Amniotic epithelial cell (primary cell): ENCODE measurements at regions not wholly inside any gene's neighbourhood (a gene's known extent, or its start where the extent isn't known, plus 50 kb on each side); places are given as distances from the start of the nearest gene placed in this dataset.
"Not testable (repeated sequence)": the region's sequence is repeated elsewhere in the genome, so short reads cannot be mapped to it uniquely, and the experiment has no call there.

Source experiments
- DNase-seq: peaks from one replicate; pipeline ENCODE4 v3.0.0-alpha.2; 2010; ENCODE audit warnings: low read depth

DNA sequence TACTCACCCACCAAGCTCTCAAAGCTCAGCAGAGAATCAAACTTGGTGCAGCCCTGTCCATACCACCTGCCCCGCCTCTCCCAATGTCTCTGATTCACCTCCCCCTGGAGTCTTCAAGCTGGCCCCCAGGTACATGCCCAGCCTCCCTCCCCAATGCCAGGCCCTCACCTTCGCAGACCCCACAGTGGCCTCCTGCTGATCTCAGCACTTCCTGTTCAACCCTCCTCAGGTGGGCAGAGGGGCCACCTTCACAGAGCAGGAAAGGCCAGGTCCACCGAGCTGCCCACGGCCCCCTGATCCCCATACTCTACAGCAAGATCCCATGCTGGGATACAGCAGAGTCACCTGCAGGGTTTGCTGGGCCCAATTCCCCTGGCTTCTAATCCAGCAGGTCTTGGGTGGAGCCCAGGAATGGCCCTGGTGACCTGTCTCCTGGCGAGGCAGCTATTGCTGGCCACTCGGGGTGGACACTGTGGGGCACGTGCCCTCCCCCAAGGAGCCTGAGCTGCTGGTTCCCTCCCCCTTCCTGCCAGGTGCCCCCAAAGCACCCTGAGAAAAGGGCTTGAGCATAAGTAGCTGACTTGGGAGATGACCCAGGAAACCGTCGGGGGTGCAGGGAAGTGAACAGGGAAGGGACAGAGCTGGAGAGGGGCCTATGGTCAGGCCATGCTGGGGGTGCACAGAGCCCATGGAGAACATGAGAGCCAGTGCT lies 150.7 kb downstream of the BRD1 start:
- no peak for DNase-seq

DNA sequence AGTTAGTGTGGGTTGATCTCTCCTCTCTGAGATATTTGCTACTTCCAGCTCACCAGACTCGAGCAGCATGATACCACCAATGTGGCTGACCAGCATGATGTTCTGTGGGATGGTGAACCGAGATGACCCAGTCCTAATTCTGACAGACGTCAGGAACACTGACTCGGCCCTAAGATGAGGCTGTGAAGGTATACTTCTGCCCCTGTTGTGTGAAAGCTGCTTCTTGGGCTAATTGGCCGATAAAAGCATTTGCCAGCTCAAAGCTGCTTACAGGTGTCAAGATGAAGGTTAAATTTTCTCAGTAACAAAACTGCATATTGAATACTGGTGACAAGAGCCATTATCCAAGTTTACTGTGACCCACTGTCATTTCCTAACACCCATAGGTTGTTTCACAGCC lies 151.4 kb downstream of the BRD1 start:
- DNase-seq = no peak

GRCh38 chr22:49674479-49675050 lies 153.1 kb downstream of the BRD1 start:
- no peak for DNase-seq

- DNase-seq = no peak
These were observed 154.6 kb downstream of the BRD1 start for GRCh38 chr22:49673048-49673447.

- DNase-seq = no peak
These were observed 155.6 kb downstream of the BRD1 start for GRCh38 chr22:49672014-49672516.

DNA sequence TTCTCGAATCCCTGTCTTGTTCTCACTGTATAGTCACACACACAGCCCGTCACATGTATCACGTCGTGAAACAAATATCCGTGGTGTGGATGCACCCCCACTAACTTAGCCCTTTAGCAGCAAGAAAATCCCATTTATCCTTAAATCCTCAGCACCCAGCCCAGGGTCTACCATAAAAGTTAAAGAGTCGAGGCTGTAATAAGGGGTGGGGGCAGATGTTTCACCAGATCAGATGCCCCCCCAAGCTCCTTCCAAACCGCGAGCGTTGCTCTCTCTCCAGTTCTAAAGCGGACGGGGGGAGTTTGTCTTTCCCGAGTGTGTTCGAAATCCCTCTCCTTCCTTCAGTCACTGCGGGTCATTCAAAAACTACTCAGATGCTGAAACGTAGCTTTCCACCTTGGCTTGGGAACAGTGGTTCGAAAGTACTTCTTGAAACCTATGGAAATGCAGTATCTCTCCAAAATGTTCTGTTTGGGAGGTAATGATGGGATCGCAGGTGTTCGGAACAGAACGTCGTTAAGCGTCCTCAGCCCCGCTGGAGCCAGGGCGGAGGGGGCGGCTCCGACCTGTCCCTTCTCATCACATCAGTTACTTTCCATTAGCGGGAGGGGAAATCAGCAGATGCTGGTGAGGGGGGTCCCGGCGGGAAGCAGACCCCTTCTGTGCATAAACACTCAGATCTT lies 156.2 kb downstream of the BRD1 start:
- no peak for DNase-seq

DNA sequence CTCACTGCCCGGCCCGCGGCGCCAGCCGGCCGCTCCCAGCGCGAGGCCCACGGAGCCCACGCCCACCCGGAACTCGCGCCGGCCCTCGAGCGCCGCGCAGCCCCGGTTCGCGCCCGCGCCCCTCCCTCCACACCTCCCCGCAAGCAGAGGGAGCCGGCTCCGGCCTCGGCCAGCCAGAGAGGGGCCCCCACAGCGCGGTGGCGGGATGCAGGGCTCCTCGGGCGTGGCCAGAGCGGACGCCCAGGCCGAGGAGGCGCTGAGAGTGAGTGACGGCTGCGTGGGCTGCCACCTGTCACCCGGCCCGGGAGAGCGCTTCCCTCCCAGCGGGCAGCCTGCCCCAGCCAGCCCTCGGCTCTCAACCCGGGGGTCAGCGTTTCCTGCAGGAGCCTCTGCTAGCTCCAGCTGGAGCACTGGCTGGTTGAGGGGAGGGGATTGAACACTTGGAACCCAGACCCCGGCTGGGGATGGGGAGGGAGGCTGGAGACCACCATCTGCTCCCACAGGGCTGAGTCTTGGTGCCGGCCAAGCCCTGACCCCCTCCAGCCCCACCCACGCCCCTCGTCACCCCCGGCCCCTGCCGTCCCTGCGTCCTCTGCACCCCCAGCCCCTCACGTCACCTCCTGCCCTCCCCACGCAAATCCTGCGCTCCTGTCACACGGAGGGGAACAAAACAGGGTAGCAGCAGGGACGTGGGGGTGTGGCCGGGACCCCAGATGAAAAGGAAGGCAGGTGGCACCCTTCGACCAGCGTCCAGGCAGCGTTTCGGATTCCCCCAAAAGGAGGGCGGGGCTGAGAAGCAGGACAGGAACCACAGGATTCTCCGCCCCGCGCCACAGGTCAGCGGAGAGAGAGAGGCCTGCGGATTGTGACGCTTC lies 157.0 kb downstream of the BRD1 start:
- DNase-seq = no peak

- not testable (repeated sequence) for DNase-seq
These were observed 157.7 kb downstream of the BRD1 start for GRCh38 chr22:49669969-49670455.

DNA sequence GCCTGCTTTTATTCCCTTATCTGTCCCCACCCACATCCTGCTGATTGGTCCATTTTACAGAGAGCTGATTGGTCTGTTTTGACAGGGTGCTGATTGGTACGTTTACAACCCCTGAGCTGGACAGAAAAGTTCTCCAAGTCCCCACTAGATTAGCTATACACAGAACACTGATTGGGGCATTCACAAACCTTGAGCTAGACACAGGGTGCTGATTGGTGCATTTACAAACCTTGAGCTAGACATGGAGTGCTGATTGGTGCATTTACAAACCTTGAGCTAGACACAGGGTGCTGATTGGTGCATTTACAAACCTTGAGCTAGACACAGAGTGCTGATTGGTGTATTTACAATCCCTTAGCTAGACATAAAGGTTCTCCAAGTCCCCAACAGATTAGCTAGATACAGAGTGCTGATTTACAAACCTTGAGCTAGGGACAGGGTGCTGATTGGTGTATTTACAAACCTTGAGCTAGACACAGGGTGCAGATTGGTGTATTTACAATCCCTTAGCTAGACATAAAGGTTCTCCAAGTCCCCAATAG lies 158.2 kb downstream of the BRD1 start:
- DNase-seq = not testable (repeated sequence)

- DNase-seq = no peak
These were observed 159.3 kb downstream of the BRD1 start for GRCh38 chr22:49668402-49668801.

DNA sequence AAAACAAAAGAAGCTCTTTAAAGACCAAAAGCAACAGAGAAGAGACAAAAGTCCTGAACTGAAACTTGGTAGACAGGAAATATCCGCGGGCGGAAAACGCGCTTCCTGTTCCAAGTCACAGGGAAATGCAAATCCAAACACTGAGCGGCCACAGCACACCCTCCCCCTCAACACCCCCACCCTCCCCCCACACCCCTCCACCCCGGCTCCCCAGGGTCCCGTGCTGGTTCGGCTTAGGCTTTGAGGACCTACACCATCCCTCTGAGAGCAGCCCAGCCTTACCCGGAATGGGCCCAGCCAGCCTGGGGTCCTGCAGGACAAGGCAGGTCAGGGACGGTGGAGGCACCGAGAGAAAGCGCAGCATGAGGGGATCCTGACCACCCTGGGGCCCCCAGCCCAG lies 160.4 kb downstream of the BRD1 start:
- DNase-seq = no peak

DNA sequence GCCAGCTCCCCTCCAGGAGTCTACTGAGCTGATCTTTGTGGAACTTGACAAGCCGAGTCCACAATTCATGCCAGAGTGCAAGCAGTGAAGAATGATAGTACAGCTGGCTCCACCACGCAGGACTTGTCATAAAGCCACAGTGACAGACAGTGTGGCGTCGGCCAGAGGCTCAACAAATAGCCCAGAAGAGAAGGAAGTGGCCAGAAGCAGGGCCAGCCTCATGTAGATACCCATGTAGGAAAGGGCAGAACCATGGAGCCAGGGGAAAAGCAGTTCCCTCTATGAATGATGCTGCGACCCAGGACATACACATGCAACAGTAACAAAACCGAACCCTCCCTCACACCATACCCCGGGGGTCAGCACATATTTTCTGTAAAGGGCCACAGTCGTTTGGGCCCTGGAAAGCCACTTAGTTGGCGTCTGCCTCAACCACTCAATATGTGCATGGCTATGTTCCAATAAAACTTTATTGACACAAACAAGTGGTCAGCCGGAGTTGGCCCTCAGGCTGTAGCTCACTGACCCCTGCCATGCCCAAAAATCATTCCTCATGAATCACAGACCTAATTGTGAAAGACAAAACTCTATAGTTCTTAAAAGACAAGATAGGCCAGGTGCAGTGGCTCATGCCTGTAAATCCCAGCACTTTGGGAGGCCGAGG lies 161.4 kb downstream of the BRD1 start:
- DNase-seq = no peak

GRCh38 chr22:49664891-49665290 lies 162.8 kb downstream of the BRD1 start:
- no peak for DNase-seq

- no peak for DNase-seq
These were observed 163.2 kb downstream of the BRD1 start for GRCh38 chr22:49664371-49664881.

DNA sequence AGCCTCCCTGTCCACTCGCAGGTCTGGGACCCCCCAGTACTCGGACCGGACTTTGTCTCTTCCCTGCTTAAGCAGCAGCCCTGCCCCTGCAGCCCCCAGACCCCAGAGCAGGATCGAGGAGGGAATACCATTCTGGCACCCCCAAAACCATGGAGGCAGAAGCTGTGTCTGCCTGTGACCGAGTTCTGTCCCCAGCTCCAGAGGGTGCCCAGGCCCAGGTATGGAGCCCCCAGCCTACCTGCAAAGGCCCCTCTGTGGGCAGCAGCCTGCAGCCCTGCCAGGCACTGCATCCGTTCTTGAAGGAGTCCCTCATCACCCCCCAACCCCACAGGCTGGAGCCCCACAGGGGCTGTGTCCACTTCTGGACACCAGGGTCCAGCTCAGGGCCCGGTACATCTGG lies 163.8 kb downstream of the BRD1 start:
- no peak for DNase-seq

- DNase-seq = no peak
These were observed 164.4 kb downstream of the BRD1 start for GRCh38 chr22:49663311-49663711.

GRCh38 chr22:49662681-49663080 lies 165.0 kb downstream of the BRD1 start:
- no peak for DNase-seq

DNA sequence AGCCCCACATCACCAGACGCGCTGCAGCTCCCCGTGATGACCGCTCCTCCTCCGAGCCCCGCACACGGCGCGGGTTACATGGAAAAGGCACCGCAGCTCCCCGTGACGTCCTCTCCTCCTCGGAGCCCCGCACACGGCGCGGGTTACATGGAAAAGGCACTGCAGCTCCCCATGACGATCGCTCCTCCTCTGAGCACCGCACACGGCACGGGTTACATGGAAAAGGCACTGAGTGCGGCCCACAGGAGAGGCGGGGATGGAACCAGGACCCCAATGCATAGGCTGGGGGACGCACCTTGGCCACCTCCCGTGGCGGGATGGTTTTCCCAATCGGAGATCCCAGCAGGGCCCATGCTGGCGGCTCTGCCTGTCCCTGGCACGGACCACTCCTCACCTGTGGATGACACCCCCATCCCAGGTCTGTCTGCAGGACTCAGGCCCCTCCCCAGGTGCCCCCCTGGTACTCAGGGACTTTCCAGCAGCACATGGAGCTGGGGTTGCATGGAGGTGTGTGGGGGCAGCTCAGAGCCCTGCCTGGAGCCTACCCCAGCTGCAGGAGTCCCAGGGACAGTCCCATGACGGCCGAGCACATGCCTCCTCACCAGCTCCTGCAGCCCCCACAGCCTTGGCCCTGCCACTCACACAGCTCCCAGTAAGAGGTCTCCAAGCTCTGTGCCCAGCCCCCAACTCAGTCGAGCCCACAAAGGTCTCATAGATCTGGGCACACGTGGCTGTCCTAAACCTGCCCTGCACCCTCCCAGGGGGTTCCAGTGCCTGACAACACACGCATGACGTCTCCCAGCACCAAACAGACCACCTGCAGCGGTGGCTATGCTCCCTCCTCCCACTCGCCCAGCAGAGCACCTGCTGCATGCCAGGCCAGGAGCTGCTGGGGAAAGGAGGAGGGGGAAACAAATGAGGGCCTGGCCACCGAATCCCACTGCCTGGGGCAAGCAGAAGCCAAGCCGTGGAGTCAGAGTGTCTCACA lies 166.6 kb downstream of the BRD1 start:
- no peak for DNase-seq

DNA sequence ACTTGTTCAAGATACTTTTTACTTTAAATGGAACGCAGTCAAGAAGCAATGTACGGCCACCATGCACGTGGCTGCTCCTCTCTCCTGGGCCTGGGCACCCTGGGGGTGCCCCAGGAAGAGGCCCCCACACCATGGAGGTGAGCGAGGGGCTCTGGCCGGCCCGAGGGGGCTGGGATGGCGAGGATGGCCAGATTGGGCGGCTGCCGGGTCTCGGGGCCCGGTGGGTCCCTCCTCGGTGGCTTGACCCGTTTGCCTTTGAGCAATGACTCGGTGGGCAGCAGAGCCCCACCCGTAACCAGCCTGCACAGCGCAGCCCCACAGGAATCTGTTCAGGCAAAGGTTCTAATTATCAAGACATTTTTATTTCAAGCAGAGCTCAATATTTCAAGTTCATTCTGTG lies 167.4 kb downstream of the BRD1 start:
- no peak for DNase-seq

- no peak for DNase-seq
These were observed 167.8 kb downstream of the BRD1 start for GRCh38 chr22:49659924-49660315.
